Chondrocyte (in vitro differentiated cells): ENCODE measurements at regions not wholly inside any gene's neighbourhood (a gene's known extent, or its start where the extent isn't known, plus 50 kb on each side); places are given as distances from the start of the nearest gene placed in this dataset.

Experiments used
- DNase-seq: peaks from one replicate; pipeline ENCODE4 v3.0.0; 2021; ENCODE audit warnings: mixed read lengths, low spot score
- H3K27ac Mint-ChIP-seq: one replicate; pipeline ENCODE4 v1.8.0; 2021; ENCODE audit warnings: mild to moderate bottlenecking, moderate library complexity, mixed read lengths; ENCODE audit not compliant: unreplicated experiment
- H3K27me3 Mint-ChIP-seq: 2 replicates; pipeline ENCODE4 v1.8.0; 2021; ENCODE audit warnings: low read depth, mixed read lengths
- H3K36me3 Mint-ChIP-seq: 2 replicates; pipeline ENCODE4 v1.8.0; 2021; ENCODE audit warnings: low read depth, mixed read lengths
- H3K4me1 Mint-ChIP-seq: 2 replicates; pipeline ENCODE4 v1.8.0; 2021; ENCODE audit warnings: low read depth, mild to moderate bottlenecking, mixed read lengths
- H3K4me3 Mint-ChIP-seq: one replicate; pipeline ENCODE4 v1.8.0; 2021; ENCODE audit warnings: mild to moderate bottlenecking, moderate library complexity, mixed read lengths; ENCODE audit not compliant: unreplicated experiment
- H3K9me3 Mint-ChIP-seq: 2 replicates; pipeline ENCODE4 v1.8.0; 2021; ENCODE audit warnings: low read depth, mixed read lengths
- TF ChIP-seq, protein P1 (sequence below): fragments of 200-600 bp; sonication (generic); IDR thresholded peaks from 2 replicates; pipeline ENCODE4 v1.5.0; 2021; ENCODE audit warnings: antibody characterized with exemption, mild to moderate bottlenecking, moderate library complexity

DNA sequence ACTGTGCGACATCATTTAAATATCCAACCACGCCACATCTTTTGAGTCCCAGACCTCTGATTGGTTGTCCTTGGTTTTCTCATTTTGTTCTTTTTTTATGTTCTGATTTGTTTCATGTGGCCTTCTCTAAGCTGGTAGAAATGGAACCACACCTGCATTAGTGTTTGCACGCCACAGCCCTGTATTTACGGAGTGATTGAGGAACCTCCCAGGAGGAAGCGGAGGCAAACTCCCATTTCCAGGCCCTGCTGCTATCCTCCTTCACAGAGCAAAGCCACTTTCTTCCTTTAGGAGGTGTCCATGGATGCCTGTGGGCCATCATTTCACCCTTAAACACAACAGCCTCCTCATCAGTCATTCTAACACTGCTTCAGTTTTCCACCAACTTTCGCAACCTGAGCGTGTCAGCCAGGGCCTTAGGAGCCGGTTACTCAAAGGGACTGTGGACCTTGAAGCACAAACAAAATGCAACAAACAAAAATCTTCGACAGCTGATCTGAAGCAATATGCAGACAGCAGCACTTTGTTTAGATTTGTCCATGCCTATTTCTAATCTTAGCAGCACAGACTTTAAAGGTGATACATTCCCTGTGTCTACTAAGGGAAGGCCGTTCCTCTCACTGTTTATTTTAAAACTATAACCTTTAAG is 1258.1 kb upstream of the TMEM132C start:
- Mint-ChIP-seq H3K9me3 (peaks cover 4% of the 10 kb centered on the region), H3K36me3 (no peaks in the 10 kb centered on the region), H3K4me3 (no peak overlapping the region), H3K27ac (no peak overlapping the region), H3K4me1 (no peaks in the 10 kb centered on the region), H3K27me3 (no peaks in the 10 kb centered on the region)
- TF ChIP-seq, protein P1, sequence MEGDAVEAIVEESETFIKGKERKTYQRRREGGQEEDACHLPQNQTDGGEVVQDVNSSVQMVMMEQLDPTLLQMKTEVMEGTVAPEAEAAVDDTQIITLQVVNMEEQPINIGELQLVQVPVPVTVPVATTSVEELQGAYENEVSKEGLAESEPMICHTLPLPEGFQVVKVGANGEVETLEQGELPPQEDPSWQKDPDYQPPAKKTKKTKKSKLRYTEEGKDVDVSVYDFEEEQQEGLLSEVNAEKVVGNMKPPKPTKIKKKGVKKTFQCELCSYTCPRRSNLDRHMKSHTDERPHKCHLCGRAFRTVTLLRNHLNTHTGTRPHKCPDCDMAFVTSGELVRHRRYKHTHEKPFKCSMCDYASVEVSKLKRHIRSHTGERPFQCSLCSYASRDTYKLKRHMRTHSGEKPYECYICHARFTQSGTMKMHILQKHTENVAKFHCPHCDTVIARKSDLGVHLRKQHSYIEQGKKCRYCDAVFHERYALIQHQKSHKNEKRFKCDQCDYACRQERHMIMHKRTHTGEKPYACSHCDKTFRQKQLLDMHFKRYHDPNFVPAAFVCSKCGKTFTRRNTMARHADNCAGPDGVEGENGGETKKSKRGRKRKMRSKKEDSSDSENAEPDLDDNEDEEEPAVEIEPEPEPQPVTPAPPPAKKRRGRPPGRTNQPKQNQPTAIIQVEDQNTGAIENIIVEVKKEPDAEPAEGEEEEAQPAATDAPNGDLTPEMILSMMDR = no peak
- no peak for DNase-seq

DNA sequence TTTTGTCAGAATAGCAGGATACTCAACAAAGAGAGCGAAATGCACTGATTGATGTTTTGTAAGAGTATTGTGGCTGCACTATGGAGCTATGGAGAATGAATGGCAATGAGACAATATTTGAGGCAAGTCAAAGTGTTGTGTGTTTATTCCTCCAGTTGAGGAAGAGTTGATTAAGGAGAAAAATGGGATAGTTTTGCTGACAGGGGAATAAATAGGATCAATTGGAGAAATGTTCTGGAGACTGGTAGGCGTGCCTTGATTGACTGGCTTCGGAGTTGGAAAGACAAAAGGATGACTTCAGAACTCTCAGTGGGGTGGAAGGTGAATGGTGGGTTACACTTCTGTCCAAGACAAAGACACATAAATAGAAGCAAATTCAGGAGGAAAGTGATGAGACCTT is 1254.9 kb upstream of the TMEM132C start:
- DNase-seq = no peak
- Mint-ChIP-seq H3K27me3 (no peaks in the 10 kb centered on the region), H3K36me3 (no peaks in the 10 kb centered on the region), H3K4me1 (no peaks in the 10 kb centered on the region), H3K9me3 (peaks cover 4% of the 10 kb centered on the region), H3K4me3 (no peak overlapping the region), H3K27ac (no peak overlapping the region)
- TF ChIP-seq, protein P1 = no peak

DNA sequence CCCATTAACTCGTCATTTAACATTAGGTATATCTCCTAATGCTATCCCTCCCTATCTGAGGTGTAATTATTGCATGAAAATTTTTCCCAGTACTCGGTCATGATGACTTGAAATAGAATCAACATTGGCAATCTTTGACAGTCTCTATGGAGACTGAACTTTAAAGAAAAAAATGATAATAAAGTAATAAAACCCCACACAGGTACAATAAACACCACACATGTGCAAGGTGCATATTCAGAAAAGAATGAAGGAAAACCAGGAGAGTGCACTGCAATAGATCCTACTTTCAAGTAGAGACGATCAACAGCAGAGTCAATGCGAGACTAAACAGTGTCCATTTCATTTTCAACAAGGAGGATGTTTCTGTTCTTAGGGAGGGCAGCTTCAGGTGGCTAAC is 1253.8 kb upstream of the TMEM132C start:
- Mint-ChIP-seq H3K4me3 (no peak overlapping the region), H3K4me1 (no peaks in the 10 kb centered on the region), H3K27ac (no peak overlapping the region), H3K27me3 (no peaks in the 10 kb centered on the region), H3K9me3 (peaks cover 4% of the 10 kb centered on the region), H3K36me3 (no peaks in the 10 kb centered on the region)
- no peak for DNase-seq
- TF ChIP-seq, protein P1 = no peak

DNA sequence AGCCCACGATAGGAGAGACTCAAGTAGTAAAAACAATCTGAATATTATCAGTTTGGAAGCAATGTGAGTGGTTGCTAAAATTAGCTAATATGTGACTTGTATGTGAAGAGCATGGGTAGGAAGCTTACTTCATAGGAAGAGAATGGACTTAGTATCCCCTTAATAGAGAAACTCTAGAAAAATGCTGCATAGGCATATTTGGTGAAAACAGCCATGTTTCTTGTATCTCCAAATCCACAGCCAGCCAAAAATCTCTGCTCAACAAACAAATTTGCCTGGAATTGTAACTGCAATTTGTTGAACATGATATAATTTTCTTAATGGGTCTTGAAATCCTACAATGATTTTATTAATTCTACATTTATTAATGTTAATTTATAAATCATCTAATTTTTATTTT is 1252.9 kb upstream of the TMEM132C start:
- DNase-seq = no peak
- Mint-ChIP-seq H3K4me1 (no peaks in the 10 kb centered on the region), H3K9me3 (peaks cover 4% of the 10 kb centered on the region), H3K27ac (no peak overlapping the region), H3K4me3 (no peak overlapping the region), H3K36me3 (no peaks in the 10 kb centered on the region), H3K27me3 (no peaks in the 10 kb centered on the region)
- TF ChIP-seq, protein P1 = no peak

DNA sequence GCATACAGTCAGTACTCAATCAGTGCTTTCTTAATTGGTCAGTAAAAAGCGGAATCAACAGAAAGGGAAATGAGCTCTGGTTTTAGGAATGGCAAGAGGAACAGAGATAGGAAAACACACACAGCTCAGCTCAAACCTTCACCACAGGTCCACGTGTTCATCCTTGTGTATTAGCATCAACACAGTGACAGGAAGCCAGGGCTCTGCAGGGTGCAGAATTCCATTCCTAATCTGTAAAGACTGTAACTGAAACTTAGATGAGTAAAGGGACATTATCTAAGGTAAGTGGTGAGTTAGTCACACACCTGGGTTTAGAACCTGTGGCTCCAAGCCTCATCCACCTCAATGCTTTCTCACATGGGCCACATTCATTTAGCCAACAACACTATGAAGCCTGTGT is 1242.2 kb upstream of the TMEM132C start:
- no peak overlapping the region for H3K4me3 Mint-ChIP-seq
- no peaks in the 10 kb centered on the region for H3K36me3 Mint-ChIP-seq
- H3K27me3 Mint-ChIP-seq = peaks cover 2% of the 10 kb centered on the region
- no peaks in the 10 kb centered on the region for H3K4me1 Mint-ChIP-seq
- H3K27ac Mint-ChIP-seq = no peak overlapping the region
- H3K9me3 Mint-ChIP-seq = no peaks in the 10 kb centered on the region
- DNase-seq = no peak
- TF ChIP-seq, protein P1 = no peak
